Brain pericyte (primary cell): ENCODE measurements at regions not wholly inside any gene's neighbourhood (a gene's known extent, or its start where the extent isn't known, plus 50 kb on each side); places are given as distances from the start of the nearest gene placed in this dataset.
A peak's percentile ranks its signal among the peaks of the same experiment; 100 is the strongest.

Experiments used
- DNase-seq: peaks from one replicate; pipeline ENCODE4 v3.0.0-alpha.2; 2012; ENCODE audit warnings: low read depth, low spot score

- DNase-seq: no peak
Measured at GRCh38 chr2:45178854-45179253, 169.6 kb upstream of the SIX2 start.

- DNase-seq: no peak
Measured at GRCh38 chr2:45178359-45178758, 169.1 kb upstream of the SIX2 start.

GRCh38 chr2:45177870-45178269 lies 168.6 kb upstream of the SIX2 start:
- peak; percentile 45 for DNase-seq

- no peak for DNase-seq
Measured at GRCh38 chr2:45176390-45176789, 167.1 kb upstream of the SIX2 start.

- DNase-seq: peak; percentile 33
Measured at GRCh38 chr2:45173513-45173912, 164.3 kb upstream of the SIX2 start.

GRCh38 chr2:45172760-45173392 lies 163.6 kb upstream of the SIX2 start:
- DNase-seq: no peak

GRCh38 chr2:45172142-45172541 lies 162.9 kb upstream of the SIX2 start:
- DNase-seq: no peak

GRCh38 chr2:45171136-45171501 lies 161.9 kb upstream of the SIX2 start:
- peak; percentile 39 for DNase-seq

GRCh38 chr2:45170191-45171135 lies 161.2 kb upstream of the SIX2 start:
- DNase-seq: peak; percentile 64

GRCh38 chr2:45169339-45170190 lies 160.3 kb upstream of the SIX2 start:
- no peak for DNase-seq

- DNase-seq: no peak
Measured at GRCh38 chr2:45168711-45169338, 159.6 kb upstream of the SIX2 start.

GRCh38 chr2:45167920-45168629 lies 158.8 kb upstream of the SIX2 start:
- DNase-seq: no peak

GRCh38 chr2:45166229-45166890 lies 157.1 kb upstream of the SIX2 start:
- no peak for DNase-seq

- DNase-seq: no peak
Measured at GRCh38 chr2:45162711-45163110, 153.5 kb upstream of the SIX2 start.

- DNase-seq: no peak
Measured at GRCh38 chr2:45156605-45157004, 147.4 kb upstream of the SIX2 start.

- DNase-seq: no peak
Measured at GRCh38 chr2:45154606-45155155, 145.4 kb upstream of the SIX2 start.

- no peak for DNase-seq
Measured at GRCh38 chr2:45154144-45154543, 144.9 kb upstream of the SIX2 start.

GRCh38 chr2:45153121-45153520 lies 143.9 kb upstream of the SIX2 start:
- no peak for DNase-seq

- no peak for DNase-seq
Measured at GRCh38 chr2:45152691-45153090, 143.4 kb upstream of the SIX2 start.
